Adipocyte (in vitro differentiated cells): ENCODE measurements at regions not wholly inside any gene's neighbourhood (a gene's known extent, or its start where the extent isn't known, plus 50 kb on each side); places are given as distances from the start of the nearest gene placed in this dataset.
"Not testable (repeated sequence)": the region's sequence is repeated elsewhere in the genome, so short reads cannot be mapped to it uniquely, and the experiment has no call there.

Source experiments
- DNase-seq: peaks from one replicate; pipeline ENCODE4 v3.0.0-alpha.2; 2015; ENCODE audit warnings: low read depth
- H3K27me3 ChIP-seq: replicated peaks from 2 replicates; pipeline ENCODE4 v1.7.0; 2013; ENCODE audit warnings: mild to moderate bottlenecking, low read length, moderate library complexity; ENCODE audit not compliant: control insufficient read depth, insufficient read depth
- H3K36me3 ChIP-seq: 2 replicates; pipeline ENCODE4 v1.7.0; 2013; ENCODE audit warnings: low read length, mild to moderate bottlenecking, moderate library complexity; ENCODE audit not compliant: control insufficient read depth, insufficient read depth, severe bottlenecking
- H3K4me1 ChIP-seq: 2 replicates; pipeline ENCODE4 v1.7.0; 2013; ENCODE audit warnings: mild to moderate bottlenecking, low read length, moderate library complexity; ENCODE audit not compliant: control insufficient read depth, insufficient read depth
- H3K4me3 ChIP-seq: 2 replicates; pipeline ENCODE4 v1.7.0; 2013; ENCODE audit warnings: mild to moderate bottlenecking, low read length, moderate library complexity
- H3K9ac ChIP-seq: 2 replicates; pipeline ENCODE4 v1.7.0; 2013; ENCODE audit warnings: mild to moderate bottlenecking, low read length, moderate library complexity
- H3K9me3 ChIP-seq: 2 replicates; pipeline ENCODE4 v1.7.0; 2013; ENCODE audit warnings: mild to moderate bottlenecking, low read length, moderate library complexity; ENCODE audit not compliant: control insufficient read depth

DNA sequence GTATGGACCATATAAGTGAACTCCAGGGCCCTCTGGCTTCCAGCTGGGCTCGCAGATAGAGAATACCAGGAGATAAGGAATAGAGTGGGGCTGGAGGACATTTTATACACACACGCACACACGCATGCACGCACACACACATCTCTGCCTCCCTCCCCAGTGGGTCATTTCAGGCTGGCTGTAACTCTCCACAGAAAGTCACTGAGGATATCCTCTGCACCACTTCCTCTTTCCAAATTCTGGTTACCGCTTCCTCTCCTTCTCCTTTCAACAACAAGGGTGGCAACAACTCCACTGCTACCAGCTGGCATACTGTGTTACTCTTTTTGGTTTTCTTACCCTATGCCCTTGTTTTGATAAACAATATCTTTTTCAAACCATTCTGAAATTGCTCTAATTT, 280.2 kb downstream of the COL12A1 start:
- DNase-seq, result no peak
- peaks cover 4% of the 10 kb centered on the region for H3K4me1 ChIP-seq
- no peaks in the 10 kb centered on the region for H3K36me3 ChIP-seq
- H3K4me3 ChIP-seq, result no peak overlapping the region
- no peaks in the 10 kb centered on the region for H3K9me3 ChIP-seq
- H3K27me3 ChIP-seq, result no peaks in the 10 kb centered on the region
- no peak overlapping the region for H3K9ac ChIP-seq

DNA sequence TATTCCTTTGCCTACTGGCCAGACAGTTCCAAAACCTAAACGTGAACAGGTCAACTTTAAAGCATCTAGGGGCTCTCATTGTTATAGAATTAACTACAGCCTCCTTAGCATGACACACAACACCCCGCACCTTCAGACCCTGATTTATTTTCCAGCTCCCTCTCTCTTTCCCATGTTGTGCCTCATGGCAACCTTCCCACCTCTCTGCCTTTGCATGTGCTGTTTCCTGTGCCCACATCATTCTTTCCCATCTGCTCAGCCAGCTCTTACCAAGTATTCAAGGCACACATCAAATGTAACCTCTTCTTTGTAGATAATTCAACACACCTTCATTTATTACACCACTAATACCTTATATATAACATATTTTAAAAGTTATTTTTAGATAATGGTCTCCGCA, 291.0 kb downstream of the COL12A1 start:
- H3K4me1 ChIP-seq, result no peaks in the 10 kb centered on the region
- no peaks in the 10 kb centered on the region for H3K9me3 ChIP-seq
- H3K9ac ChIP-seq, result no peak overlapping the region
- DNase-seq, result no peak
- H3K4me3 ChIP-seq, result no peak overlapping the region
- no peaks in the 10 kb centered on the region for H3K27me3 ChIP-seq
- H3K36me3 ChIP-seq, result no peaks in the 10 kb centered on the region

DNA sequence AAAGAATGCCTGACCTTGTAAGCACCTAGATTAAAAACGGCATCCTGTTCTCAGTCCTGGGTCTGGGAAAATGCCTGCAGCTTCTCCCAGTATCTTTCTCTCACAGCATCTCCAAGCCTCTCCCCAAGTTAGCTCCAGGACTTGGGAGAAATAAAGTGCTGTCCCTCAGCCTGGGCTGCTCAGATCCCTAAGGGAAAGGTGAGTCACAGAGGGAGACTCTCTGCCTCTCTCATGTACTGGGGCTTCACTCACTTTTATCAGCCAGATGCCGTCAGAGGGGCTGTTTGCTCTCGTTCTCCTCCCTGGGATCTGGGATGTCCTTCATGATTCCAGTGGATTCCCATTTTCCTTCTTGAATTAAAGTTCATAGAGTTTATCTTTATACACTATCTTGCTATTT, 293.6 kb downstream of the COL12A1 start:
- no peaks in the 10 kb centered on the region for H3K36me3 ChIP-seq
- no peaks in the 10 kb centered on the region for H3K9me3 ChIP-seq
- H3K4me1 ChIP-seq, result no peaks in the 10 kb centered on the region
- no peaks in the 10 kb centered on the region for H3K27me3 ChIP-seq
- no peak overlapping the region for H3K9ac ChIP-seq
- DNase-seq, result no peak
- H3K4me3 ChIP-seq, result no peak overlapping the region

DNA sequence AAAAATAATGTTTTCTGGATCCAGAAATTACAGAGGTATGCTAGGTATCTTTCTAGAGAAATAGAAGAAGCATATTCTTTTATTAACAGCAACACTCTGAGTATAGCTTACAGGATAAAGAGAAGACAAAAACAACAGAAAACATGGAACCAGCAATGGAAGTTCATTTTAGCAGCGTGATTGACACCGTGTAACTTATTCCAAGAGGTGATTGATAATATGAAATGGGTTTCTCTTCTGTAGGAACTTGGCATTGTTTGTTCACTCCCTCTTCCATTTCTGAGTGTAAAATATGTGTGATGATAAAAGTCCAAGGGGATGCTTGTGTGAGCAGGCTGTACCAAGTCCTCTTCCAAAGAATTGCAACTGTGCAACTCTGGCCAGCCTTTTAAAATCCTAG, 303.0 kb downstream of the COL12A1 start:
- no peaks in the 10 kb centered on the region for H3K27me3 ChIP-seq
- no peaks in the 10 kb centered on the region for H3K36me3 ChIP-seq
- DNase-seq, result no peak
- H3K9me3 ChIP-seq, result peaks cover 22% of the 10 kb centered on the region
- H3K9ac ChIP-seq, result no peak overlapping the region
- no peaks in the 10 kb centered on the region for H3K4me1 ChIP-seq
- H3K4me3 ChIP-seq, result no peak overlapping the region

DNA sequence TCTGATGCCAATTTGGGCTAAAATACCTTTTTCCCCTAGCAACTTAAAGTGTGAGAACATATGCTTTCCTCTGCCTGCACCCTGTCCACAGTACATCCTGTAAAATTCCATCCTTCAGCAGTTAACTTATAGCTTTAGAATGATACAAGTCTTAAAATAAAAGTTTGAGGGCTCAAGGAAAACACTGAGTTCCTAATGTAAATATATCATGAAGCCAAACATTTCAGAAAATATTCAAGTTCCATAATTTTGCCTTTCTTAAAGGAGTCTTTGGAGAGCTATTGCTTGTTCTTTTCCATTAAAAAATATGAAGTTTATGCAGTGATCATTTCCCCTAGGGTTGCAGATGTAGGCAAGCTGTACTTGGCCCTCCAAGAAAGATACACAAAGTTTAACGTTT, 303.8 kb downstream of the COL12A1 start:
- no peak overlapping the region for H3K9ac ChIP-seq
- no peak overlapping the region for H3K4me3 ChIP-seq
- DNase-seq, result no peak
- no peaks in the 10 kb centered on the region for H3K27me3 ChIP-seq
- H3K36me3 ChIP-seq, result no peaks in the 10 kb centered on the region
- no peaks in the 10 kb centered on the region for H3K4me1 ChIP-seq
- peaks cover 27% of the 10 kb centered on the region for H3K9me3 ChIP-seq

DNA sequence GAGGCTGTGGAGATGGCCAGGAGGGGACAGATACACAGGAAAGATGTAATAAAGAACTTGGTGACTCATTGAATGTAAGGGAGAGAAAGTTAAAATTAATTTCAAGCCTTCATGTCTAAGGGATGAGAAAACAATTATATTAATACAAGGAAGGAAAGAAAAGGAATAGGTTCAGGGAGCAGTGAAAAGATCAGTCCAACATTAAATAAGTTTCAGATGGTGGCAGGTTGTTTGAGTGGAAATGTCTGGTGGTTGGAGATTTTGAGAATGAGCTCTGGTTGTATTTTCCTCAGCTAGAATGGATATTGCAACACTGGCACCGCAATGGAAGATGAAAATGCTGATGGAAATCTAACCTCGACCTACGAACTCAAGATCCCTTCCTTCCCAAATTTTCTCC, 304.3 kb downstream of the COL12A1 start:
- Histone ChIP-seq H3K9ac (no peak overlapping the region), H3K27me3 (no peaks in the 10 kb centered on the region), H3K4me3 (no peak overlapping the region), H3K4me1 (no peaks in the 10 kb centered on the region), H3K36me3 (no peaks in the 10 kb centered on the region), H3K9me3 (peaks cover 27% of the 10 kb centered on the region)
- no peak for DNase-seq

DNA sequence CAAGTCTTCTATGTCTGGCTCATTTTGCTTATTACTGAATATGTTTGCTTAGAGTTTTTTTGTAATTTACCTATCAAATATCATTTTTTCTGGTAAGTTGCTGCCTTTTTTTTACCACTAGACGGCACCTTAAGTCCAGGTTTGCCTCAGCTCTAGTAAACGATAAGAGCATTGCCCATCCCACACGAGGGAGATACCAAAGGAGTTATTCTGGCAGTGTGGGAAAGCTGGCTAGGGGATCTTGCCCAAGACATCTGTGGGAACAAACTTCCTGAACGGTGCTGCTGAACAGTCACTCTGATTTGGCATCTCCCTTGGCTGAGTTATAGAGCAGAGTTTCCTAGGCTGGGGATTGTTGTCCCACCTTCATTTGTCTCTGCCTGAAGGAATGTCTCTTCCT, 306.4 kb downstream of the COL12A1 start:
- Histone ChIP-seq H3K4me1 (no peaks in the 10 kb centered on the region), H3K9ac (no peak overlapping the region), H3K4me3 (no peak overlapping the region), H3K36me3 (no peaks in the 10 kb centered on the region), H3K9me3 (peaks cover 27% of the 10 kb centered on the region), H3K27me3 (no peaks in the 10 kb centered on the region)
- no peak for DNase-seq

DNA sequence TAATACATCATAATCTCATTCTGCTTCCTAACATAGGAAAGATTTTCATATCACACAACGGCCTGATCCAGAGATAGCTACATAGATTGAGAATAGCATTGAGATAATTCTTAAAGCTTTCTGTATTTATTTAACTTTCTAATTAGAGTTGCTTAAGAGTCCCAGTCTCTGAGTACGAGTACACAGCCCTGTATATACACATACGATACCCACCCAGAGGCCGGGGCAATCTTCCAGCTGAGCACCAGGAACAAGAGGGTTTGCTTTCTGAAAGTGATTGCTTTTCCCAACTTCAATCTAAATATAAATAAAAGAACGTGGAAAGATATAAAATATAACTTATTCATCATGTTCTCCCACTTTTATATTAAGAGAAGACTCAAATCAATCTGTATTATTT, 313.8 kb downstream of the COL12A1 start:
- Histone ChIP-seq H3K9me3 (no peaks in the 10 kb centered on the region), H3K4me1 (peaks cover 14% of the 10 kb centered on the region), H3K27me3 (no peaks in the 10 kb centered on the region), H3K4me3 (no peak overlapping the region), H3K9ac (no peak overlapping the region), H3K36me3 (no peaks in the 10 kb centered on the region)
- peak; percentile 76 for DNase-seq

DNA sequence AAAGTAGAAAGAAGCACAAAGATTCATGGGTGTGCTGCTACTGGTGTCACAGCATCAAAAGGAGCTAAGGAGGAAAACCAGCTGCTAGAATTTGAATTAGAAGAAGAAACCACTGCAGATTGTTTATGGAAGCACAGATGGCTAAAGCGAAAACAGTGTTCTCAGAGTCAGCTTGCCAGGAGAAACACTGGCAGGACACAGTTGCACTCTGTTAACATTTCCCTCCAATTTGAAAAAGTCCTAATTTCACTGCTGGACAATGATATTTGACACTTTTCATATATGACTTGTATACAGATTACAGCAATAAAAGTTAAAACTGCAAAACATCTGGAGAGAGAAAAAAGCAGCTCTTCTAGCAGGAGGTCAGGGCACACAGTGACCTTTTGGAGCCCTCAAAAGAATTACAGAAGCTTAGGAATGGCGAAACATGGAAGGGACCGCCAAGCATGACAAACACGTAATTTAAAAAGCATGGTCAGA, 314.5 kb downstream of the COL12A1 start:
- Histone ChIP-seq H3K4me1 (peaks cover 14% of the 10 kb centered on the region), H3K36me3 (no peaks in the 10 kb centered on the region)

DNA sequence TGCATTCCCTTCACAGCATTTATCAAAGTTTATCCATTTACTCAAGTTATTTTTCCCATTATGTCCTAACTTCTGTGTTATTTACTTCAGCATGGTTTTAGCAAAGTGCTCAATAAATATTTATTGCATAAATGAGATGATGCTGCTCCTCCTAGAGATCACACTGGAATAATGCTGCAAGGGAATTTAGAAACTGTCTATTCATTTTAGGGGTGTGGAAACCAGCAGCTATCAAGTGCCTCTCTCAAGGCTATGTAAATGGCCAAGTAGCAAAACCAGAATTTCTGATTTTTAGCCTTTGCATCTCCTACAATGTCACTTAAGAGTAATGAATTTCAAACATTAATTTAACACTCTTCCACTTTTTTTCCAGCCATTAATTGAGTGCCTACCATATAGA, 316.2 kb downstream of the COL12A1 start:
- H3K36me3 ChIP-seq, result no peaks in the 10 kb centered on the region
- H3K9me3 ChIP-seq, result no peaks in the 10 kb centered on the region
- no peaks in the 10 kb centered on the region for H3K27me3 ChIP-seq
- DNase-seq, result no peak
- H3K4me3 ChIP-seq, result no peak overlapping the region
- no peak overlapping the region for H3K9ac ChIP-seq
- peaks cover 14% of the 10 kb centered on the region for H3K4me1 ChIP-seq

More for the DNA sequence above, 314.5 kb downstream of the COL12A1 start:
- Histone ChIP-seq H3K4me3 (peak overlapping the region; percentile 20), H3K9ac (peak overlapping the region; percentile 21), H3K9me3 (no peaks in the 10 kb centered on the region), H3K27me3 (no peaks in the 10 kb centered on the region)
- peak; percentile 87 for DNase-seq

DNA sequence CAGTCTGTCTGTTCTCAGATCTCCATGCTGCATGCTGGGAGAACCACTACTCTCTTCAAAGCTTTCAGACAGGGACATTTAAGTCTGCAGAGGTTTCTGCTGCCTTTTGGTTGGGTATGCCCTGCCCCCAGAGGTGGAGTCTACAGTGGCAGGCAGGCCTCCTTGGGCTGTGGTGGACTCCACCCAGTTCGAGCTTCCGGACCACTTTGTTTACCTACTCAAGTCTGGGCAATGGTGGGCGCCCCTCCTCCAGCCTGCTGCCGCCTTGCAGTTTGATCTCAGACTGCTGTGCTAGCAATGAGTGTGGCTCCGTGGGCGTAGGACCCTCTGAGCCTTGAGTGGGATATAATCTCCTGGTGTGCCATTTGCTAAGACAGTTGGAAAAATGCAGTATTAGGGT, 317.1 kb downstream of the COL12A1 start:
- not testable (repeated sequence) for H3K9me3 ChIP-seq, H3K36me3 ChIP-seq, H3K27me3 ChIP-seq, H3K9ac ChIP-seq, H3K4me3 ChIP-seq, DNase-seq
- peaks cover 14% of the 10 kb centered on the region for H3K4me1 ChIP-seq

DNA sequence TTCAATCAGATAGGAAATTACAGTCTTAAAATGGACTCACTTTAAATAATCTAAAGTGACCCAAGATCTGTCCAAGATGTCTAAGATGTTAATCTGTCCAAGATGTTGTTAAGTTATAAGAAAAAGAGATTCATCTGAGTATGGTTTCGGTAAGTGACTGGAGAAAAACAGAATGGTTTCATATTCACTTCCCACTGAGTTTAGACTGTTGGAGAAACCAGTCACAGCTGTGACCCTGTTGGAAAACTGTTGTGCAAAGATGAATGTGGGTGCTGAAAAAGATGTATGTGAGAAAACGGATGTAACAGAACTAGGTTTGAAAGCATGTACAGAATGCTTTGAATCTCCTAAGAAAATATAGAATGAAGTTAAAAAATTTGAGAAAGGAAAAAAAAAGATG, 325.9 kb downstream of the COL12A1 start:
- Histone ChIP-seq H3K9me3 (no peaks in the 10 kb centered on the region), H3K27me3 (no peaks in the 10 kb centered on the region), H3K4me3 (no peak overlapping the region), H3K36me3 (no peaks in the 10 kb centered on the region), H3K9ac (no peak overlapping the region), H3K4me1 (peaks cover 12% of the 10 kb centered on the region)
- DNase-seq, result peak; percentile 43
